HL-60/S4 (cell line): ENCODE measurements at regions not wholly inside any gene's neighbourhood (a gene's known extent, or its start where the extent isn't known, plus 50 kb on each side); places are given as distances from the start of the nearest gene placed in this dataset.
"Not testable (repeated sequence)": the region's sequence is repeated elsewhere in the genome, so short reads cannot be mapped to it uniquely, and the experiment has no call there.

Experiments
- in situ Hi-C: fragments of 300-500 bp; cut with MboI; formaldehyde crosslinking; loops from 2 replicates; pipeline ENCODE4 v1.14.3; 2022; ENCODE audit warnings: low sequenced_read_pairs

DNA sequence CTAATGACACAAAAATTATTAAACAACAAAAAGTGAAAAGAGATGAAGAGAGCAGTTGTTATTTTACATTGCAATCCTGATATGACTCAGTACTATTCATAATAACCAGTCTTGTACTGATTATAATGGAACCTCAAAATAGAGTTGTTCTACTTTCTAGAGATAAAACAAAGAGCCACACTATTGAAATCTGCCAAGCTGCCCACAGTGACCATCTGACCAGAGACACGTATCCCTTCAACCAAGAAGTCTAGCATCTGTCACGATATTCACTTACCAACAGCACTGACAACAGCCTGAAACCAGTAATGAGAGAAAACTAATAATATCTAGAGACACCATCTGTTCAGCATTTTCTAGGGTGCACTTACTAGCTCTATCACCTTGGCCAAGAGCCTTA is 466.7 kb downstream of the NKX6-1 start:
- in situ Hi-C loops = no loop called here

DNA sequence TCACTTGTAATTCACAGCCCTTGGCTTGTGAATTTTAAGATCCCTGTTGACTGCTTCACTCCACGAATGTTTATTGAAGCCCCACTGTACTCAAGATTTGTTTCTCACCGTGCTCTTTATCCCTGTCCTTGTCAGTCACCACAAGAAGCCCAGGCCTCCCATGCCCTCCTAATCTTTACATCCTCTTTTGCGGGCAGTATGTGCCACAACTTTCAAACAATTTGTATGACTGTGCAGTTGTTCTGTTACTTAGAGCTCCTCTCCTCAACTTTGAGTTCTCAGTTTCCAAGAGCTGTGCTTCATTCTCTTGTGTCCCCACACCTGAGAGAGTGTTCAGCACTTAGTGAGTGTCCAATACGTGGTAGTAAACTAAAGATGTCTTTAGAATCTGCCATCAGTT is 467.7 kb downstream of the NKX6-1 start:
- in situ Hi-C loops = no loop called here

DNA sequence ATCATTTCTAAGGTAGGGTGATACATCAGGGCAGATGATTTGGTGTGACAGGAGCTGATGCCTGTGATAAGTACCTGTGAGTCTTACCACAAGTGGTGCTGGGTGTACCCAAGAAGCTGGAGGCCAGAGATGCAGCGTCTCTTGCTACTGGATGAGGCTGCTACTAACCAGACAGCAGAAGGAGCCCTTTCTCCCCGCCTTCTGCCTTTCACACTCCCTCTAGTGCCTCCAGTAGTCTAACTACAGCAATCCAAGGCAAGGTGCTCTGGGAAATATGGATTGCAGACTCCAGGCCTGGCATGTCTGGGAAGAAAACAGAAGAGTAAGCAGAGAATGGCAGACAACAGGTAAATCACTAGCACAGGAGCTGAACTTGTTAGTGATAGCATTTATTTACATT is 470.8 kb downstream of the NKX6-1 start:
- in situ Hi-C loops = no loop called here

DNA sequence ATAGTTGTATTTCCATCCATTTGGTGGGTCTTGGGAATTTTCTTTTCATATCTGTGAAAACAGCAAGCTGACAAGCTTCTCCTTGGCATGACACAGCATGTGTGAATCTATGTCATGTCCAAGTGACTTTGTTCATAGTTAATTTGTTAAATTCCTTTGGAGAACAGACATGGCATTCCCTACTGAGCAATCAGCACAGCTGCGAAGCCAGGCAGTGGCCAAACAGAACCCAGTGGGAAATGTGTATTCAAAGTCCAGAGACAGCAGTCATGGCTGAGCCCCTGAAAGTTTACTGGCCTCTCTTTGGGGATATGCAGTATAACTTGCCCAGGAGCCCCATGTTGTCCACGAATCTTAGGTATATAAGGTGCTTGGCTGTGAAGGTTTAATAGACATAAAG is 474.7 kb downstream of the NKX6-1 start:
- in situ Hi-C loops = no loop called here

DNA sequence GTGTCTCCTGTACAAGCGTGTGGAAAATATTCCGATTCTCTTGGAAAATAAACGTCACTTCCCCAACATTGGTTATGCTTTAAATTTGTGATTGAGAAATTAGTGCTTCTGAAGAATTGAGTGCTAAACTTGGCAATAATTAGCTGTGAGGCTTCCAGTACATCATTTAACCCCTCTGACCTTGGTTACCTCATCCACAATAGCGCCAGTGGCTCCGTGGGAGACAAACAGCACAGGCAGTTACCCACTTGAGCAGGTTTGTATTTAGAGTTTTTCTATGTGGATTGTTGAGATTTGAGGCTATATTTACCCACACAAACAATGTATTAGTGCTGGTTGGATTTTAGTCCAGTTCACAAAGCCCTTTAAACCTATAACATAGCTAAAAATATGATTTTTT is 476.5 kb downstream of the NKX6-1 start:
- in situ Hi-C loops = no loop called here

DNA sequence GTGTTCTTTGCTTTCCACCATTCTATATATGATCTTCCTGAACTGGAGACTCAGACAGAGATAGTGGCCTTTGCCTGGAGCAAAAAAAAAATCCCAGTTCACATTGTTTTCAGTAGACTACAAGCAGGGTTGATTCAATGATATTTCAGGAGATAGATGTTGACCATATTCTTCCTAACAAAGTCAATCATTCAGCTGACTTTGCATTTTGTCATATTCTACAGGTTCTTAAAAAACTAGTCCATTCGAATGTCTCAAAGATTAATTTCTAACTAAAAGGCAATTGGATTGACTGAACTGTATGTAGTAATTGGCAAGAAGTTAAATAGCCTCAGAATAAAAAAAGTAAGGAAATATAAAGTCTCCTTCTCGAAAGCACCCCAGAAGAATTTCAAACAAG is 479.5 kb downstream of the NKX6-1 start:
- in situ Hi-C loops = no loop called here

DNA sequence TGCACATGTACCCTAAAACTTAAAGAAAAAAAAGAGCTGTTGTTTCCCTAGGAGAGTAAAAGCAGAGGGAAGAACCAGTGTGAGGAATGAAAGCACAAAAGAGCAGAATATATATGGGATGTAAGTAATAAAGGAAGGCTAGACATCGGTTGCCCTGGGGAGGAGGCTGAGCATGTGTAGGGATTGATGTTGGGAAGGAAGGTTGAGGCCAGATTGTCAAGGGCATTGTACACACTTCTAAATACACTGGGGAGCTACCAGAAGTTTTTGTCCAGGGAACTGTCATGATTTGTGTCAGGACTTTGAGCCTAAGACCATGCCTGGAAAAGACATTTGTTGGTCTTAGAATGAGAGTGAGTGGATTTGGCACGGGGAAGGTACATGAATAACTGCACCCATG is 467.1 kb downstream of the GPAT3 start:
- in situ Hi-C loops = no loop called here

DNA sequence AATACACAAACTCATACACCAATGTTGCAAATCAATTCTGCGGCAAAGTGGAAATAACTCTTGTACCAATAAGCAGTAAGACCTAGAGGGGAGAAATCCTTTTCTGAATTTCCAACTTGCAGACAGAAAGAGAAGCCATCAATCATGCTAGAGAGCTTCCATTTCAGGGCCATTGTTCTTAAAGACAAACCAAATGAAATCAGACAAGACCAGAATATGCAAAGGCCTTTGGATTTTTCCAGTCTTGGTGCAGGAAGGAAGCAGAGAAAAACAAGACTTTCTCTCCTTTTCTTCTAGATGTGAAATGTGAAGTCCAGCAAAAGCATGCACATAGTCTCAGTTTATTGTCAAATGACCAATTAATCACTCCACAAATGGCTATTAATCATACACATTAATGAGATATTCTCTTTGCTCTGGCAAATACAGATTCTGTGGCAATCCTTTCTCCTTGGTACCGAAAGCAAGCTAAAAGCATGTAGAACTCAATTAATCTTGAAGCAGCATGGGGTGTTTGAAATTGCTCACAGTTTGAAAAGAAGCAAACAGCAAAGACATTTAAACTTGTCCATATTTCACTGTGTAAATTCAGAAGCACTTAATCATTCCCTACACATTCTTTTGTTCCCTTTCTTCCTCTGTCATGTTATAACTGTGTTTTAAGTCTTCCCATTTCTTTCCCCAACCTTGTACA is 466.1 kb downstream of the GPAT3 start:
- in situ Hi-C loops = no loop called here

DNA sequence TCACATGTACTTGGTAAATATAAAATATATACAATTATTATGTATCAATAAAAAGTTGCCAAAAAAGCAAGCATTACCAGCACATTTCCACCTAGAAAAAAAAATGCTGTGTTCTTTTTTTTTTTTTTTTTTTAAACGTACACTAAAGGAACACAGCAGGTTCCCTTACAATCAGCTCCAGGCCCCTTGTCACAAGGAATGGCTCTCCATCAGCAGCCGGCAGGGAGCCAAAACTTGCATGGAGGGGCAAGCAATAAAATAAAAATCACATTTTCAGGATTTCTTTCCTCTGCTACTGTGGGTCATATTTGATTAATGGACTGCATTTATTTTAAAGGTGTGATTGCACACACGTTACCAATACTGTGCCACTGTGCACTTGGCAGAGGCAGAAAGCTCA is 460.3 kb downstream of the GPAT3 start:
- in situ Hi-C loops = no loop called here

DNA sequence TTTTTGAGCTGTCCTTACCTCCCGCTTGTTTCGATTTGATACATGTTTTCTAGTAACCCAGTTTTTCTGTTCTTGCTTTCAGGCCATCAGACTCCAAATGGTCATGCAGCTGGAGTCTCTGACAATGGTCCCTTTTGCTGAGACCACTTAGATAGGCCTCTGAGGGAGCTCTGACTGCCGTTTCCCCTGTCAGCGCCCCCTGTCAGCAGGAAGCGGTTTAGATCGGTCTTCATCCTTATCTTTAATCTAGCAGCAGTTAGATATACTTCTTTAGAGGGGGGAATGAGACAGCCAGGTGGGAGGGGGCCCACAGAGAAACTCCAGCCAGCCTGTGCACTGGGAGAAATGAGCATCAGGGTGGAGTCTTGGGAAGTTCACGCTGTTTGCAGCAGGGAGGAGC is 457.9 kb downstream of the GPAT3 start:
- in situ Hi-C loops = no loop called here

DNA sequence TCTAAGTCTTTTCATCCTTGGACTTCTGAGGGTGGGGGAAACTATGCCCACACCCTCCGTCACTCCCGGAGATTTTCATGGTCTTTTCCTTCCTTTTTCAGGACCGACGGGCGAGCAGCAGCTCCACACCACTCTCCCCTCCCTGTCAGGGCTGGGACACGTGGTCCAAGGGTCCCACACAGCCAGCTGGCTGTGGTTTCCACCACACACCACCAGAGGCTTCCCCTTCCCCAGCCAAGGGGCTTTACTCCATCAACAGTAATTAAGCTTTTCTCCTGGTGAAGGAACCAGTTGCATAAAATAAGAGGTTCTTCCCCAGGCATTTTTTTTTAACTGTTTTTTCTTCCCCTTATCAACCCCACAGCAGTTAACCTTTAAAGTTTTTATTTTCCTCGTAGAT is 453.9 kb downstream of the GPAT3 start:
- in situ Hi-C loops = no loop called here

DNA sequence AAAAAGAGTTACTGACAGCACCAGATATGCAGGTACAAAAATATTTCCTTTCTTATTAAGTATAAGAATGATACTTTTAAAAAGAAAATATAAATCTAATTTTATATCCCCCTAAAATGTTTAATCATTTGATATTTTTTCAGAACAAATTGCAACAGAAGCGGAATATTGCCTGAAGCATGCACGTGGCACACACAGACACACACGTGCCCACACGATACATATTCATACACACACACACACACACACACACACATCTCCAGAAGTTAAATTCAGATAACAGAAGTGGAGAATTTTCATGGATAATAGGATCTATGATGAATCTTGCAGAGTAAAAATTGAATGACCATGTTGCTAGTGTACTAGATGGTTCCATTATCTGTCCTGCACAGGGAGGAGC is 445.2 kb downstream of the GPAT3 start:
- in situ Hi-C loops = no loop called here

DNA sequence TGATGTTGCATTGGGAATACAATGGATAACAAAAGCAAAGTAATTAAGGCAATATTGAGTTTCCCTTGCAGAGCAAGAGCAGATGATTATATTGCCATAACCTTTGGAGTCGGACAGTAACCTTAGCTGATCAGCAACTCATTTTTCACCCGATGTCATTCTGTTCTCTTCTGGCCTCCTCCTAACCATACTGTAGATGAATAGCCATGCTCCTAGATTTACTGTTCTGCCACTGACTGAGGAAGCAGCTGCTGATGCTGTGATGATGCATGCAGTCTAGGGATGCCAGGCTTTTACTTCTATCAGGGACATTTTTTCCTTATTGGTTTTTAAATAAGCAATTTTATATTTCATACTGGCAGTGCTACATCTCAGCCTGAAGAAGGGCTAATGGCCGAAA is 443.9 kb downstream of the GPAT3 start:
- in situ Hi-C loops = no loop called here

DNA sequence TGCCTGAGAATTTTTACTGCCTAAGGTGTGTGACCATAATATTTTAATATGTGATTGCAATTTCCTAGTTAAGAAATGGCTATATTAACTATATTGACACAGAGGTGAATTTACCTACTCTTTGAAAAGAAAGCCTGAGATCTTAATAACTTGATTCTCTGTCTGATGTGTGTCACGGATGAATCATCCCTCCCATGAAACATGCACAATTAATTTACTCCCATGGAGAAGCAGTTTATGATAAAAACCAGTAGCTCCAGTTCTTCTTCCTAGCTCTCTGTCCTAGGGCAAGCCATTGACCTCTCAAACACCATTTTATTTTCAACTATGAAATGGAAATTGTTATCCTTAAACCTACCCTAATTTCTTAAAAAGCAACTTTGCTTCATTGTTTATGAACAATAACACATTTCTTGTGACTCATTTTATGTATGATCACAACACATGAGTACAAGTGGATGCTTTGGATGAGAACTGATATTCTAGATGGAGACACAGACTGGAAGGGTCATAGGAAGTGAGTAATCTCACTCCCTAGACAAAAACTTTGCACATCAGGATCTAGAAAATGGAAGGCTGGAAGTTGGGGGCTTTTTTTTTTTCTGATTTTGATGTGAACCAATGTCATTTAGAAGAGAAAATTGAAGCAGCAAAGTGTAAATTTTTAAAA is 438.3 kb downstream of the GPAT3 start:
- in situ Hi-C loops = no loop called here

DNA sequence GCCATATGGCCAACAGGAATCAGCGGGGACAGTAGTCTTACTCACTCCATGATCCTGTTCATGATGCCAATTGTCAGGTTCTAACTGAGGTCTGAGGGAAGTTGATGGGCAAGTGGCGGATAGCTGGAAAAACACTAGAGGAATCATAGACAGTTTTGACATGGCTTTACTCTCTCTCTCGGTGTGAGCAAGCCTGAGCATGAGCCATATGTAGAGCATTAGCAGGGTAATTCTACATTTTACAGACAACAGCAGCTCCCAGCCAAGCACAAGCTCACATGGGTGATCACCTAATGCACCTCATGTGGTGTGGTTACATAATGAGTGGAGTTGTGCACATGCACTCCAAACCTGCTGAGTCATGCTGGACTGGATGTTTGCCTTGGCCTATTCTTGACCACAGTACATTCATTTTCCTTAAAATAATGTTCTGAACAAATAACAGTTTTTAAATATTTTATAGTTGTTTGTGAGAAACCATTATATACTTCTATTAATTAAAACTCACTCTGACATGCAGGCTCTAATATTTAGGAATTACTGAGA is 429.2 kb downstream of the GPAT3 start:
- in situ Hi-C loops = no loop called here

DNA sequence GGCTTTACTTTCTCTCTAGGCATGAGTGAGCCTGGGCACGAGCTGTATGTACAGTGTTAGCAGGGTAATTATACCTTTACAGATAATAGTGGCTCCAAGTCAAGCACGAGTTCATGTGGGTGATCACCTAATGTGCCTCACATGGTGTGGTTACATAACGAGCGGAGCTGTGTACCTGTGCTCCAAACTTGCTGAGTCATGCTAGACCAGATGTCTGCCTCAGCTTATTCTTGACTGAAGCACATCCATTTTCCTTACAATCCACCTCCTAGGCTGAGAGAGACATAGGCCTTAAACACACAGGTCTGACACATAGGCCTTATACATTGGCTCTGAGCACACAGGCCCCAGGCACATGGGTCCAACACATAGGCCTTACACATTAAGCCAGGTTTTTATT is 426.6 kb downstream of the GPAT3 start:
- in situ Hi-C loops = no loop called here

DNA sequence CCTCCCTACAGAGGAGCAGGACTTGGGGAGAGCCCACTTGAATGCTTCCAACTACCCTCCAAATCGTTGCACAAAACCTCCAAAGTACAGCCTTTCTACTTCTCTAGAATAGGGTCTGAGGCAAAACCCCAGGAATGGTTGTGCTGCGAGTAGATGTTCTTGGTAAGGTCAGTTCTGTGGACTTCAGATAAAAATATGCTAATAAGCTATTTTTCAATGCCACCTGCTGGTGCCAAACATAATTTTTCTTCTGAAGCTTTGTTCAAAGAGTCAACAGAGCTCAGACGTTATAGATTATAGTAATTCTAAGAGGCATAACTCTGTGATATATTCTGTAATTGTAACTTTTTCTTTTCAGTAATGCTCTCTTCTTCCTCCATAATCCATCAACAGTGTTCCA is 425.7 kb downstream of the GPAT3 start:
- in situ Hi-C loops = no loop called here

DNA sequence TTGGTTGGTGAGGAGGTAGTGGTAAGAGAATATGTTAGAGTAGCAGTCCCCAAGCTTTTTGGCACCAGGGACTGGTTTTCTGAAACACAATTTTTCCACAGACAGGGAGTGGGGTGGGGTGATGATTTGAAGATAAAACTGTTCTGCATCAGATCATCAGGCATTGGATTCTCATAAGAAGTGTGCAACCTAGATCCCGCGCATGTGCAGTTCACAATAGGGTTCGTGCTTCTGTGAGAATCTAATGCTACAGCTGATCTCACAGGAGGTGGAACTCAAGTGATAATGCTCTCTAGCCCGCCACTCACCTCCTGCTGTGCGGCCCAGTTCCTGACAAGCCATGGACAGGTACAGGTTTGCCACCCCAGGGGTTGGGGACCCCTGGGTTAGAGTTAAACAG is 423.3 kb downstream of the GPAT3 start:
- in situ Hi-C loops = no loop called here

DNA sequence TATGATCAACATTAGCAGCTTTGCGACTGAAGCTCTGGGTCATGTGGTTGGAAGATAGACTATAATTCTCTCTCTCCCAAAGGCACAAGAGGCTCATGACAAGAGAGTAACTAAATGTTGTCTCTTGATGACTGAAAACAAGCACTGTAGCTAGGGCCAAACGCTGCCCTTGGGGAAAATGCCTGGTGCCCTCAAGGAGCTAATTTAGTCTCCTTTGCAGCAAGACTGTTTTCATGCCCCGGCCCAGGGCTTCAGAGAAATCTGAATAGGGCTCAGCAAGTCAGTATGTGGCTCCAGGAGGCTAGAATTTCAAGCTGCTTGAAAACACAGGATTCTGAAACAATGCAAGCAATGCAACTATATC is 411.9 kb downstream of the GPAT3 start:
- in situ Hi-C loops = no loop called here

DNA sequence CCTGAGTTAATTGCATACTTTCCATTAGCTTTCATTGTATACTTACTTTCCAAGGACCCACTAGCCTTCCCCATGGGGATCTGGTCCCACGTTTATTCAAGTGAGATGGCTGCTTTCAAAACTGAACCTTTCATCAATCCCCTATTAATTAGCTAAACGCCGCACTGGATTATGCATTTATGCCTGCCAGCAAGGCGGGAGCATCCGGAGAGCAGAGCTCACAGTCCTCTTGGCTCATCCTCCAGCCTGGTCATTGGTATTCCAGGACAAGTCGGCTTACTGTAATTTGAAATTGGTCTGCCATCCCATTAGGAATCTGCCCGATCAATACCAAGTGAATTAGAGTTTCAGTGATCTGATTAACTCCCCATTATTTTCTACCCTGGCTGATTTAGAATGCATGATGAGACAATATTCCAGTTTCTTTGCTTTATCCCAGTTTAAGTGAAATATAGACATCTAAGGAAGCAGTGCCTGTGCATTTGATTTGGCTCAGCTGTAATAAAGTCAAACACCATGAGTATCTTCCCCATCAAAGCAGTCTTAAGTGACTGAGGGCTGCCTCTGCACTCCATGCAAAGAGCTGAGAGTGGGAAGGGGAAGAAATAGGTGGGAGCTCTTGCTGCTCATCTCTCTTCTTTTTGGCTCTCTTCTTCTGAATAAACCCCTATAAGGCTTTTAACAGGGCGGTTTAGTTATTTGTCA is 411.4 kb downstream of the GPAT3 start:
- in situ Hi-C loops = no loop called here

DNA sequence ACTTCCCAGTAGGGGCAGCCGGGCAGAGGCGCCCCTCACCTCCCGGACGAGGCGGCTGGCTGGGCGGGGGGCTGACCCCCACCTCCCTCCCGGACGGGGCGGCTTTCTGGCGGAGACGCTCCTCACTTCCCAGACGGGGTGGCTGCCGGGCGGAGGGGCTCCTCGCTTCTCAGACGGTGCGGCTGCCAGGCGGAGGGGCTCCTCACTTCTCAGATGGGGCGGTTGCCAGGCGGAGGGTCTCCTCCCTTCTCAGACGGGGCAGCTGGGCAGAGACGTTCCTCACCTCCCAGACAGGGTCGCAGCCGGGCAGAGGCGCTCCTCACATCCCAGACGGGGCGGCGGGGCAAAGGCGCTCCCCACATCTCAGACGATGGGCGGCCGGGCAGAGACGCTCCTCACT is 407.8 kb downstream of the GPAT3 start:
- in situ Hi-C loops = not testable (repeated sequence)

DNA sequence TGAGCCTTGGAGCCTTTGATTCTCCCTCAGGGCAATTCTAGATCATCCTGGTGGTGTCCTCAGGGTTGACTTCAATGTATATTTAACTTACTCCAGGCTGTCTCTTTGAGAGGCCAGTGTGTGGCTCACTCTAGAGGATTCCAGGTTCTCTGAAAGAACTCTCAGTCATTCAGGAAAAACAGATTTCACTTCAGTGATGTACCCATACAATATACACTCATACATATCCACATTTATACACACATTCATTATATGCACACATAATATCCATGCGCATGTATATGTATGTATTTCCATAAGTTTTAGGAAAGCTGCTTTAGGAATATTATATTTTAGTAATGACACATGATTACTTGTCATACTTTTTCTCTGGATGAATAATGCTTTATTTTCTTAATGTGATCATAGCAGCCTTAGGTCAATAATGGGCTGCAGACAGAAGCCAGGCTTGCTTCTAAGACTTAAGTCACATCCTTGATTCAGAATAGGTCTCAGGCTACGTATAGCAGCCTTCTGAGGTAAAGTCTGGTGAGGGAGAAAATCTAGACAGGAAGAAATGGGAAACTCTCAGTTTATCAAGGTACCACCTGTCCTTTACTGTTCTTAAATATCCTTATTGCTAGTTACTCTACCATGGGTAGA is 397.0 kb downstream of the GPAT3 start:
- in situ Hi-C loops = no loop called here
